WTC11 (cell line): ENCODE measurements at regions not wholly inside any gene's neighbourhood (a gene's known extent, or its start where the extent isn't known, plus 50 kb on each side); places are given as distances from the start of the nearest gene placed in this dataset.

Source experiments
- ATAC-seq: fragments of 200-7000 bp; cut with Tn5 transposase; 2 replicates; pipeline ENCODE4 v1.10.0; 2021; ENCODE audit warnings: mild to moderate bottlenecking, moderate library complexity
- CTCF ChIA-PET: fragments of 300-600 bp; sonication (Branson Sonifier 250); formaldehyde crosslinking; loops from one replicate; lab custom pipeline; 2021; ENCODE audit warnings: antibody characterized with exemption; lab: Charles Lee
- POLR2A ChIA-PET: fragments of 350-600 bp; sonication (Branson Sonifier 250); formaldehyde crosslinking; loops from one replicate; lab custom pipeline; 2021; ENCODE audit warnings: antibody characterized with exemption; lab: Charles Lee
- DNase-seq: peaks from one replicate; pipeline ENCODE4 v3.0.0; 2021; ENCODE audit warnings: low spot score
- H3K27ac Mint-ChIP-seq: 2 replicates; pipeline ENCODE4 v1.8.0; 2021; ENCODE audit warnings: mixed read lengths
- H3K27me3 Mint-ChIP-seq: 2 replicates; pipeline ENCODE4 v1.8.0; 2021; ENCODE audit warnings: low read depth, mild to moderate bottlenecking, moderate library complexity, mixed read lengths
- H3K36me3 Mint-ChIP-seq: 2 replicates; pipeline ENCODE4 v1.8.0; 2021; ENCODE audit warnings: mixed read lengths
- H3K4me1 Mint-ChIP-seq: 2 replicates; pipeline ENCODE4 v1.8.0; 2022; ENCODE audit warnings: mixed read lengths
- H3K4me3 Mint-ChIP-seq: 2 replicates; pipeline ENCODE4 v1.8.0; 2021; ENCODE audit warnings: mild to moderate bottlenecking, moderate library complexity, mixed read lengths
- H3K9me3 Mint-ChIP-seq: 2 replicates; pipeline ENCODE4 v1.8.0; 2021; ENCODE audit warnings: mixed read lengths
- ESRRA ChIP-seq: sonication (generic); formaldehyde crosslinking; IDR thresholded peaks from 2 replicates; pipeline ENCODE4 v1.8.1; 2022; ENCODE audit warnings: mild to moderate bottlenecking, missing genetic modification reagents, borderline replicate concordance
- JAZF1 ChIP-seq: fragments of 250-450 bp; sonication (Bioruptor Pico); IDR thresholded peaks from 2 replicates; pipeline ENCODE4 v1.9.0; 2021; ENCODE audit warnings: moderate library complexity, mild to moderate bottlenecking, inconsistent platforms
- JUN ChIP-seq: sonication (generic); formaldehyde crosslinking; IDR thresholded peaks from 2 replicates; pipeline ENCODE4 v1.8.0; 2023; ENCODE audit warnings: mild to moderate bottlenecking, missing genetic modification reagents
- NFE2L1 ChIP-seq: sonication (generic); formaldehyde crosslinking; IDR thresholded peaks from 2 replicates; pipeline ENCODE4 v1.8.1; 2023; ENCODE audit warnings: missing genetic modification reagents
- NR1H2 ChIP-seq: sonication (generic); formaldehyde crosslinking; IDR thresholded peaks from 2 replicates; pipeline ENCODE4 v1.9.0; 2021; ENCODE audit warnings: mild to moderate bottlenecking, moderate library complexity, missing genetic modification reagents
- NR2C2 ChIP-seq: sonication (generic); formaldehyde crosslinking; IDR thresholded peaks from 2 replicates; pipeline ENCODE4 v1.8.0; 2022; ENCODE audit warnings: mild to moderate bottlenecking, missing genetic modification reagents
- RELA ChIP-seq: sonication (generic); formaldehyde crosslinking; IDR thresholded peaks from 2 replicates; pipeline ENCODE4 v1.8.1; 2022; ENCODE audit warnings: missing genetic modification reagents, mild to moderate bottlenecking, borderline replicate concordance
- RORB ChIP-seq: fragments of 250-450 bp; sonication (Bioruptor Pico); IDR thresholded peaks from 2 replicates; pipeline ENCODE4 v1.9.0; 2021; ENCODE audit warnings: mild to moderate bottlenecking
- ZNF232 ChIP-seq: sonication (generic); formaldehyde crosslinking; IDR thresholded peaks from 2 replicates; pipeline ENCODE4 v1.8.0; 2022; ENCODE audit warnings: mild to moderate bottlenecking, missing genetic modification reagents
- ZNF423 ChIP-seq: fragments of 250-450 bp; sonication (Bioruptor Pico); IDR thresholded peaks from 2 replicates; pipeline ENCODE4 v2.1.2; 2022; ENCODE audit warnings: mild to moderate bottlenecking, moderate library complexity
- ZNF671 ChIP-seq: fragments of 250-450 bp; sonication (Bioruptor Pico); IDR thresholded peaks from 2 replicates; pipeline ENCODE4 v1.8.0; 2021; ENCODE audit warnings: mild to moderate bottlenecking
- TF ChIP-seq, protein P1 (sequence below): fragments of 250-450 bp; sonication (Bioruptor Pico); IDR thresholded peaks from 2 replicates; pipeline ENCODE4 v1.9.0; 2021; ENCODE audit warnings: mild to moderate bottlenecking
- TF ChIP-seq, protein P2 (sequence below): sonication (generic); formaldehyde crosslinking; IDR thresholded peaks from 2 replicates; pipeline ENCODE4 v1.8.0; 2023; ENCODE audit warnings: missing genetic modification reagents, mild to moderate bottlenecking, borderline replicate concordance
- TF ChIP-seq, protein P3 (sequence below): fragments of 250-450 bp; sonication (Bioruptor Pico); conservative IDR thresholded peaks from 2 replicates; pipeline ENCODE4 v1.9.0; 2021; ENCODE audit warnings: mild to moderate bottlenecking
- TF ChIP-seq, protein P4 (sequence below): sonication (generic); formaldehyde crosslinking; IDR thresholded peaks from 2 replicates; pipeline ENCODE4 v1.8.1; 2023; ENCODE audit warnings: mild to moderate bottlenecking, missing genetic modification reagents, moderate library complexity
- TF ChIP-seq, protein P5 (sequence below): fragments of 250-450 bp; sonication (Bioruptor Pico); IDR thresholded peaks from 2 replicates; pipeline ENCODE4 v1.9.0; 2021; ENCODE audit warnings: mild to moderate bottlenecking, borderline replicate concordance
- TF ChIP-seq, protein P6 (sequence below): sonication (generic); formaldehyde crosslinking; IDR thresholded peaks from 2 replicates; pipeline ENCODE4 v1.8.0; 2023; ENCODE audit warnings: mild to moderate bottlenecking, missing genetic modification reagents
- TF ChIP-seq, protein P7 (sequence below): sonication (generic); formaldehyde crosslinking; IDR thresholded peaks from 2 replicates; pipeline ENCODE4 v1.8.1; 2022; ENCODE audit warnings: low read depth, missing genetic modification reagents, borderline replicate concordance

DNA sequence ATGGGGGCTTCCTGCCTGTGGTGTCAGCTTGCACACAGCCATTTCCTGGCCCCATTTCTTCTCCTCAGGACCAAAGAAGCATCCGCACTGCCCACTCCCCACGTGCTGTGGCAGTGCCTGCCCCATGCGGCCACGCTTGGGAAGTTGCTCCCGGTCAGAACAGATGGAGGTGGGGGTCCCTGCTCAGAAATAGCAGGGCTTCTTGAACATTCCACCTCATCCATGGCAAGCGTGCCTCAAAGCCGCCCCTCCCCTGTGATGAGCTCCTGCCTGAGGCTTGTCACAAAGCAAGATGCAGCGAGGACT is 238.2 kb downstream of the SYK start:
- POLR2A ChIA-PET = no interaction called here
- H3K4me3 Mint-ChIP-seq = no peak overlapping the region
- H3K27ac Mint-ChIP-seq = no peak overlapping the region
- TF ChIP-seq, protein P1, sequence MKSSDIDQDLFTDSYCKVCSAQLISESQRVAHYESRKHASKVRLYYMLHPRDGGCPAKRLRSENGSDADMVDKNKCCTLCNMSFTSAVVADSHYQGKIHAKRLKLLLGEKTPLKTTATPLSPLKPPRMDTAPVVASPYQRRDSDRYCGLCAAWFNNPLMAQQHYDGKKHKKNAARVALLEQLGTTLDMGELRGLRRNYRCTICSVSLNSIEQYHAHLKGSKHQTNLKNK = no peak
- TF ChIP-seq ZNF232 = no peak
- no peak for TF ChIP-seq NR2C2 (CRISPR knock-in tag)
- TF ChIP-seq JAZF1 (CRISPR knock-in tag) = no peak
- TF ChIP-seq, all 79 proteins: peak for 0
- ATAC-seq = no peak
- H3K36me3 Mint-ChIP-seq = no peaks in the 10 kb centered on the region
- no peaks in the 10 kb centered on the region for H3K9me3 Mint-ChIP-seq
- H3K4me1 Mint-ChIP-seq = peaks cover 37% of the 10 kb centered on the region
- DNase-seq = no peak
- no peaks in the 10 kb centered on the region for H3K27me3 Mint-ChIP-seq
- CTCF ChIA-PET = no interaction called here

DNA sequence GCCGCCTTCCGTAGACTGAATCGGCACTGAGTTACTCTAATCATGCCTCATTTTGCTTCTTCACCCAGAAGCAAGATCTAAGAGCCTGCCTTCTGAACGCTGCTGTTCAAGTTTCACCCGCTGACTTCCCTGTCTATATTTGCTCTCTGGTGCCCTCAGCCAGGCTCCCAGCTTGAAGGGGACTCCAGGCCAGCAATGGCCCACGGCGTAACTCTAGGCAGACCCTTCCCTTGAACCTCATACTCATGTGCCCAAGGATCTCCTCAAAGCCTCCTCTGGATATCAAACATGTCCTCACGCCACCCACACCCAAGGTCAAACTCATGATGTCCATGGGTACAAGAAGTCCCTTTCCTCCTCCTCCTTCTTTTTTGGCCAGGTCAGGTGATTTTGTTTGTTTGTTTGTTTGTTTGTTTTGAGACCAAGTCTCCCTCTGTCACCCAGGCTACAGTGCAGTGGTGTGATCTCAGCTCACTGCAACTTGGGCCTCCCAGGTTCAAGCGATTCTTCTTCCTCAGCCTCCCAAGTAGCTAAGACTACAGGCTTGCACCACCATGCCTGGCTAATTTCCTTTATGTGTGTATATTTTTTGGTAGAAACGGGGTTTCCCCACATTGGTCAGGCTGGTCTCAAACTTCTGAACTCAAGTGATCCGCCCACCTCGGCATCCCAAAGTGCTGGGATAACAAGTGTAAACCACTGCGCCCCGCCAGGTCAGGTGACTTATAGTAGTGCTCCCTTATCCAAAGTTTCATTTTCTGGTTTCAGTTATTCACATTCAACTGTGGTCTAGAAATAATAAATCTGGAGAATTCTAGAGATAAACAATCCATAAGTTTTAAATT is 239.0 kb downstream of the SYK start:
- ChIA-PET POLR2A (no interaction called here), CTCF (no interaction called here)
- Mint-ChIP-seq H3K36me3 (no peaks in the 10 kb centered on the region), H3K4me3 (no peak overlapping the region), H3K9me3 (no peaks in the 10 kb centered on the region), H3K27me3 (no peaks in the 10 kb centered on the region), H3K27ac (no peak overlapping the region), H3K4me1 (peaks cover 43% of the 10 kb centered on the region)
- ATAC-seq (no peak), DNase-seq (no peak)
- TF ChIP-seq RORB = no peak
- no peak for TF ChIP-seq ZNF423 (CRISPR knock-in tag)
- TF ChIP-seq NR1H2 (CRISPR knock-in tag) = no peak
- TF ChIP-seq, protein P2, sequence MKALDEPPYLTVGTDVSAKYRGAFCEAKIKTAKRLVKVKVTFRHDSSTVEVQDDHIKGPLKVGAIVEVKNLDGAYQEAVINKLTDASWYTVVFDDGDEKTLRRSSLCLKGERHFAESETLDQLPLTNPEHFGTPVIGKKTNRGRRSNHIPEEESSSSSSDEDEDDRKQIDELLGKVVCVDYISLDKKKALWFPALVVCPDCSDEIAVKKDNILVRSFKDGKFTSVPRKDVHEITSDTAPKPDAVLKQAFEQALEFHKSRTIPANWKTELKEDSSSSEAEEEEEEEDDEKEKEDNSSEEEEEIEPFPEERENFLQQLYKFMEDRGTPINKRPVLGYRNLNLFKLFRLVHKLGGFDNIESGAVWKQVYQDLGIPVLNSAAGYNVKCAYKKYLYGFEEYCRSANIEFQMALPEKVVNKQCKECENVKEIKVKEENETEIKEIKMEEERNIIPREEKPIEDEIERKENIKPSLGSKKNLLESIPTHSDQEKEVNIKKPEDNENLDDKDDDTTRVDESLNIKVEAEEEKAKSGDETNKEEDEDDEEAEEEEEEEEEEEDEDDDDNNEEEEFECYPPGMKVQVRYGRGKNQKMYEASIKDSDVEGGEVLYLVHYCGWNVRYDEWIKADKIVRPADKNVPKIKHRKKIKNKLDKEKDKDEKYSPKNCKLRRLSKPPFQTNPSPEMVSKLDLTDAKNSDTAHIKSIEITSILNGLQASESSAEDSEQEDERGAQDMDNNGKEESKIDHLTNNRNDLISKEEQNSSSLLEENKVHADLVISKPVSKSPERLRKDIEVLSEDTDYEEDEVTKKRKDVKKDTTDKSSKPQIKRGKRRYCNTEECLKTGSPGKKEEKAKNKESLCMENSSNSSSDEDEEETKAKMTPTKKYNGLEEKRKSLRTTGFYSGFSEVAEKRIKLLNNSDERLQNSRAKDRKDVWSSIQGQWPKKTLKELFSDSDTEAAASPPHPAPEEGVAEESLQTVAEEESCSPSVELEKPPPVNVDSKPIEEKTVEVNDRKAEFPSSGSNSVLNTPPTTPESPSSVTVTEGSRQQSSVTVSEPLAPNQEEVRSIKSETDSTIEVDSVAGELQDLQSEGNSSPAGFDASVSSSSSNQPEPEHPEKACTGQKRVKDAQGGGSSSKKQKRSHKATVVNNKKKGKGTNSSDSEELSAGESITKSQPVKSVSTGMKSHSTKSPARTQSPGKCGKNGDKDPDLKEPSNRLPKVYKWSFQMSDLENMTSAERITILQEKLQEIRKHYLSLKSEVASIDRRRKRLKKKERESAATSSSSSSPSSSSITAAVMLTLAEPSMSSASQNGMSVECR (CRISPR knock-in tag) = no peak
- no peak for TF ChIP-seq ESRRA (CRISPR knock-in tag)
- TF ChIP-seq ZNF232 = no peak
- TF ChIP-seq JUN (CRISPR knock-in tag) = no peak
- TF ChIP-seq, protein P3, sequence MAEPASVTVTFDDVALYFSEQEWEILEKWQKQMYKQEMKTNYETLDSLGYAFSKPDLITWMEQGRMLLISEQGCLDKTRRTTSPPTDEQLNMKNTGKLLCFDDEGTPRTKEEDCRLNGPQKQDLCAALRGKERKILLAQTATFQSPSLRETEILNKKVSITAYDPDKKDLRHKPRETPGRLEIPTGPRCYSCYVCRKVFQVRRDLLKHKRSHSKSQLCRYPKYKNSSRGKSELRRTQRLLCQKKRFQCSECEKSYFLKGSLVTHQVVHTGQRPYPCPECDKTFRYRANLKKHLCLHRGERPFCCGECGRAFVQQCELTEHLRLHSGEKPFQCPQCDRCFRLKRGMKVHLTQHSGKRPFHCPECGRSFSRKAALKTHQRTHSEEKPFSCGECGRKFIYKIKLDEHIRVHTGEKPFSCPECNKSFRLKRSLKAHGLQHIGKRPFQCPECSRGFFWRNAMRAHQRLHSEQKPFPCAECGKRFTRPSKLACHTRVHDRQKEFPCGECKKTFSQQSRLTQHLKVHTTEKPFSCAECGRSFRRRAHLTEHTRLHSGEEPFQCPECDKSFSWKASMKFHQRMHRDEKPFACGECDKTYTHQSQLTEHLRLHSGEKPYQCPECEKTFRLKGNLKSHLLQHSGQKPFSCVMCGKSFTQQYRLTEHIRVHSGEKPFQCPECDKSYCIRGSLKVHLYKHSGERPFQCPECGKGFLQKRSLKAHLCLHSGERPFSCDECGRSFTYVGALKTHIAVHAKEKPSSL = no peak
- TF ChIP-seq, protein P4, sequence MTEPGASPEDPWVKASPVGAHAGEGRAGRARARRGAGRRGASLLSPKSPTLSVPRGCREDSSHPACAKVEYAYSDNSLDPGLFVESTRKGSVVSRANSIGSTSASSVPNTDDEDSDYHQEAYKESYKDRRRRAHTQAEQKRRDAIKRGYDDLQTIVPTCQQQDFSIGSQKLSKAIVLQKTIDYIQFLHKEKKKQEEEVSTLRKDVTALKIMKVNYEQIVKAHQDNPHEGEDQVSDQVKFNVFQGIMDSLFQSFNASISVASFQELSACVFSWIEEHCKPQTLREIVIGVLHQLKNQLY (CRISPR knock-in tag) = no peak
- TF ChIP-seq, protein P5, sequence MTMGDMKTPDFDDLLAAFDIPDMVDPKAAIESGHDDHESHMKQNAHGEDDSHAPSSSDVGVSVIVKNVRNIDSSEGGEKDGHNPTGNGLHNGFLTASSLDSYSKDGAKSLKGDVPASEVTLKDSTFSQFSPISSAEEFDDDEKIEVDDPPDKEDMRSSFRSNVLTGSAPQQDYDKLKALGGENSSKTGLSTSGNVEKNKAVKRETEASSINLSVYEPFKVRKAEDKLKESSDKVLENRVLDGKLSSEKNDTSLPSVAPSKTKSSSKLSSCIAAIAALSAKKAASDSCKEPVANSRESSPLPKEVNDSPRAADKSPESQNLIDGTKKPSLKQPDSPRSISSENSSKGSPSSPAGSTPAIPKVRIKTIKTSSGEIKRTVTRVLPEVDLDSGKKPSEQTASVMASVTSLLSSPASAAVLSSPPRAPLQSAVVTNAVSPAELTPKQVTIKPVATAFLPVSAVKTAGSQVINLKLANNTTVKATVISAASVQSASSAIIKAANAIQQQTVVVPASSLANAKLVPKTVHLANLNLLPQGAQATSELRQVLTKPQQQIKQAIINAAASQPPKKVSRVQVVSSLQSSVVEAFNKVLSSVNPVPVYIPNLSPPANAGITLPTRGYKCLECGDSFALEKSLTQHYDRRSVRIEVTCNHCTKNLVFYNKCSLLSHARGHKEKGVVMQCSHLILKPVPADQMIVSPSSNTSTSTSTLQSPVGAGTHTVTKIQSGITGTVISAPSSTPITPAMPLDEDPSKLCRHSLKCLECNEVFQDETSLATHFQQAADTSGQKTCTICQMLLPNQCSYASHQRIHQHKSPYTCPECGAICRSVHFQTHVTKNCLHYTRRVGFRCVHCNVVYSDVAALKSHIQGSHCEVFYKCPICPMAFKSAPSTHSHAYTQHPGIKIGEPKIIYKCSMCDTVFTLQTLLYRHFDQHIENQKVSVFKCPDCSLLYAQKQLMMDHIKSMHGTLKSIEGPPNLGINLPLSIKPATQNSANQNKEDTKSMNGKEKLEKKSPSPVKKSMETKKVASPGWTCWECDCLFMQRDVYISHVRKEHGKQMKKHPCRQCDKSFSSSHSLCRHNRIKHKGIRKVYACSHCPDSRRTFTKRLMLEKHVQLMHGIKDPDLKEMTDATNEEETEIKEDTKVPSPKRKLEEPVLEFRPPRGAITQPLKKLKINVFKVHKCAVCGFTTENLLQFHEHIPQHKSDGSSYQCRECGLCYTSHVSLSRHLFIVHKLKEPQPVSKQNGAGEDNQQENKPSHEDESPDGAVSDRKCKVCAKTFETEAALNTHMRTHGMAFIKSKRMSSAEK (CRISPR knock-in tag) = no peak
- TF ChIP-seq NFE2L1 (CRISPR knock-in tag) = no peak
- TF ChIP-seq, protein P6, sequence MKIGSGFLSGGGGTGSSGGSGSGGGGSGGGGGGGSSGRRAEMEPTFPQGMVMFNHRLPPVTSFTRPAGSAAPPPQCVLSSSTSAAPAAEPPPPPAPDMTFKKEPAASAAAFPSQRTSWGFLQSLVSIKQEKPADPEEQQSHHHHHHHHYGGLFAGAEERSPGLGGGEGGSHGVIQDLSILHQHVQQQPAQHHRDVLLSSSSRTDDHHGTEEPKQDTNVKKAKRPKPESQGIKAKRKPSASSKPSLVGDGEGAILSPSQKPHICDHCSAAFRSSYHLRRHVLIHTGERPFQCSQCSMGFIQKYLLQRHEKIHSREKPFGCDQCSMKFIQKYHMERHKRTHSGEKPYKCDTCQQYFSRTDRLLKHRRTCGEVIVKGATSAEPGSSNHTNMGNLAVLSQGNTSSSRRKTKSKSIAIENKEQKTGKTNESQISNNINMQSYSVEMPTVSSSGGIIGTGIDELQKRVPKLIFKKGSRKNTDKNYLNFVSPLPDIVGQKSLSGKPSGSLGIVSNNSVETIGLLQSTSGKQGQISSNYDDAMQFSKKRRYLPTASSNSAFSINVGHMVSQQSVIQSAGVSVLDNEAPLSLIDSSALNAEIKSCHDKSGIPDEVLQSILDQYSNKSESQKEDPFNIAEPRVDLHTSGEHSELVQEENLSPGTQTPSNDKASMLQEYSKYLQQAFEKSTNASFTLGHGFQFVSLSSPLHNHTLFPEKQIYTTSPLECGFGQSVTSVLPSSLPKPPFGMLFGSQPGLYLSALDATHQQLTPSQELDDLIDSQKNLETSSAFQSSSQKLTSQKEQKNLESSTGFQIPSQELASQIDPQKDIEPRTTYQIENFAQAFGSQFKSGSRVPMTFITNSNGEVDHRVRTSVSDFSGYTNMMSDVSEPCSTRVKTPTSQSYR (CRISPR knock-in tag) = no peak
- no peak for TF ChIP-seq ZNF671 (CRISPR knock-in tag)
- no peak for TF ChIP-seq RELA (CRISPR knock-in tag)
- TF ChIP-seq, protein P7, sequence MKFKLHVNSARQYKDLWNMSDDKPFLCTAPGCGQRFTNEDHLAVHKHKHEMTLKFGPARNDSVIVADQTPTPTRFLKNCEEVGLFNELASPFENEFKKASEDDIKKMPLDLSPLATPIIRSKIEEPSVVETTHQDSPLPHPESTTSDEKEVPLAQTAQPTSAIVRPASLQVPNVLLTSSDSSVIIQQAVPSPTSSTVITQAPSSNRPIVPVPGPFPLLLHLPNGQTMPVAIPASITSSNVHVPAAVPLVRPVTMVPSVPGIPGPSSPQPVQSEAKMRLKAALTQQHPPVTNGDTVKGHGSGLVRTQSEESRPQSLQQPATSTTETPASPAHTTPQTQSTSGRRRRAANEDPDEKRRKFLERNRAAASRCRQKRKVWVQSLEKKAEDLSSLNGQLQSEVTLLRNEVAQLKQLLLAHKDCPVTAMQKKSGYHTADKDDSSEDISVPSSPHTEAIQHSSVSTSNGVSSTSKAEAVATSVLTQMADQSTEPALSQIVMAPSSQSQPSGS = no peak
